Motor neuron (in vitro differentiated cells): ENCODE measurements at regions not wholly inside any gene's neighbourhood (a gene's known extent, or its start where the extent isn't known, plus 50 kb on each side); places are given as distances from the start of the nearest gene placed in this dataset.

Source experiments
- ATAC-seq, 8 experiments: fragments of 200-7000 bp; cut with Tn5 transposase; replicated peaks in 6 of 8; 2 replicates each; pipeline ENCODE4 v1.8.0; 2021; ENCODE audit warnings: mild to moderate bottlenecking in 8 of 8, moderate library complexity in 8 of 8
- H3K27ac ChIP-seq, 2 donors: fragments of 250-450 bp; sonication (Bioruptor Pico); 2 replicates each; pipeline ENCODE4 v1.9.0; 2021; ENCODE audit warnings: antibody characterized with exemption in 2 of 2, mild to moderate bottlenecking in 2 of 2, moderate library complexity in 1 of 2
- H3K4me1 ChIP-seq, 2 donors: fragments of 250-450 bp; sonication (Bioruptor Pico); replicated peaks in 1 of 2; 2 replicates each; pipeline ENCODE4 v1.6.1; 2021; ENCODE audit warnings: antibody characterized with exemption in 2 of 2, mild to moderate bottlenecking in 2 of 2, moderate library complexity in 1 of 2
- H3K4me3 ChIP-seq, 5 donors: fragments of 250-450 bp; sonication (Bioruptor Pico); 2 replicates each; pipeline ENCODE4 v1.9.0; 2021; ENCODE audit warnings: antibody characterized with exemption in 5 of 5, mild to moderate bottlenecking in 5 of 5, moderate library complexity in 4 of 5
- WGBS, 10 experiments: fragments of 450-650 bp; shearing (Covaris generic); methylation state at CpG; one replicate each; pipeline ENCODE4 v1.0.0; 2022; 5-methylcytosine and 5-hydroxymethylcytosine counted together
- in situ Hi-C, 9 experiments: fragments of 400-800 bp; cut with MboI; loops; one replicate each; pipeline ENCODE4 v1.15.0; 2021; ENCODE audit warnings: low sequenced_read_pairs in 9 of 9, low pct_unique_long_range_greater_than_20kb in 2 of 9; ENCODE audit not compliant: unreplicated experiment in 9 of 9

- in situ Hi-C loops, result no loop called here
- 57 to 100% (median 83%) methylated on average over 1 of the region's 1 CpG; no CpG with 5 or more reads in 3 of the 10 experiments for WGBS, 10 experiments
- peaks cover 11 to 17% of the 10 kb centered on the region in 2 donors for H3K4me1 ChIP-seq
- no peak for ATAC-seq
- no peak overlapping the region for H3K27ac ChIP-seq
- H3K4me3 ChIP-seq, result no peak overlapping the region
Measured at GRCh38 chr3:64318668-64319271, 93.5 kb upstream of the PRICKLE2 start.

DNA sequence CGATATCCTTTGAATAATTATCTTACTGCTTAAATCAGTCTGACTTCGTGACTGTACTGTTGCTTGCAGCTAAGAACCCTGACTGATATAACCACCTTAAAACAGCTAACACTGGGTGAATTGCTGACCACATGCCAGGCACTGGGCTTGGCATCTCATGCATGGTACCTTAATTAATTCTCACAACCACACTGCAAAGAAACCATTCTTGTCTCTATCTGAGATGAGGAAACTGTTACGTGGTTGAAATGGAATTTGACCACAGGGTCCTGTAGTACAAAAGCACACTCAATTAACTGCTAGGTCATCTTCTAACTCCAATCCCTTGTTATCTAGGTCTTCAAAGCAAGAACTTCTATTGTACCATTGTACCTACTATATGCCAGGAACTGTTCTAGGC lies 92.7 kb upstream of the PRICKLE2 start:
- Histone ChIP-seq H3K4me1 (peaks cover 11 to 17% of the 10 kb centered on the region in 2 donors), H3K27ac (no peak overlapping the region), H3K4me3 (no peak overlapping the region)
- 70 to 100% (median 94%) methylated on average over 1 to 3 of the region's 3 CpGs; no CpG with 5 or more reads in 3 of the 10 experiments for WGBS, 10 experiments
- ATAC-seq, result no peak
- in situ Hi-C loops, result no loop called here

DNA sequence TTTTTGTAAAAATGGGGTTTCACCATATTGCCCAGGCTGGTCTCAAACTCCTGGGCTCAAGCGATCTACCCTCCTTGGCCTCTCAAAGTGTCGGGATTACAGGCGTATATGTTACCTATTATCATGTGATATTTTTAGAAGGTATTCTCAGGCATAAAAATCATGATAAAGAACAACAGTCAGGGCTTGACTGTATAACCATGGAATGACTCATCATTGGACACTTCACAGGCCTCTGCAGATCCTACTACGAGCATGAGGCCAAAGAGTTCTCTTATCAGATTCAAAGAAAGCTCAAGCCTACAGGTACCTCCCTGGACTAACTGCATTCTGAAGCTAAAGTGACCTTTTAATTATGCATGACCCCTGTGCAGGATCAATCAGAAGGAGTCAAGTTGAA lies 91.7 kb upstream of the PRICKLE2 start:
- H3K27ac ChIP-seq, result no peak overlapping the region
- no peak overlapping the region for H3K4me3 ChIP-seq
- 58 to 100% (median 90%) methylated on average over 1 to 4 of the region's 4 CpGs; no CpG with 5 or more reads in 1 of the 10 experiments for WGBS, 10 experiments
- in situ Hi-C loops, result no loop called here
- peak in 1 of 8 experiments; percentile 13 for ATAC-seq
- H3K4me1 ChIP-seq, result peaks cover 8% of the 10 kb centered on the region in 2 donors

GRCh38 chr3:64311424-64312061 lies 86.3 kb upstream of the PRICKLE2 start:
- in situ Hi-C loops, result no loop called here
- H3K27ac ChIP-seq, result no peak overlapping the region
- peaks cover 7 to 10% of the 10 kb centered on the region in 2 donors for H3K4me1 ChIP-seq
- 24 to 73% (median 45%) methylated on average over 3 to 5 of the region's 5 CpGs for WGBS, 10 experiments
- ATAC-seq, result peak in 5 of 8 experiments; percentile 23 to 62 (median 44)
- H3K4me3 ChIP-seq, result no peak overlapping the region

GRCh38 chr3:64308931-64309330 lies 83.7 kb upstream of the PRICKLE2 start:
- no peak overlapping the region for H3K4me3 ChIP-seq
- no peak overlapping the region for H3K27ac ChIP-seq
- 40 to 100% (median 100%) methylated on average over 1 of the region's 1 CpG; no CpG with 5 or more reads in 6 of the 10 experiments for WGBS, 10 experiments
- peaks cover 7 to 10% of the 10 kb centered on the region in 2 donors for H3K4me1 ChIP-seq
- in situ Hi-C loops, result no loop called here
- ATAC-seq, result no peak

- in situ Hi-C loops, result no loop called here
- no peak for ATAC-seq
- Histone ChIP-seq H3K4me1 (peaks cover 3 to 7% of the 10 kb centered on the region in 2 donors), H3K4me3 (no peak overlapping the region), H3K27ac (no peak overlapping the region)
- WGBS, 10 experiments, result 36 to 100% (median 90%) methylated on average over 1 to 2 of the region's 2 CpGs; no CpG with 5 or more reads in 1 of the 10 experiments
Measured at GRCh38 chr3:64306745-64307144, 81.5 kb upstream of the PRICKLE2 start.

- Histone ChIP-seq H3K4me1 (no peaks in the 10 kb centered on the region), H3K4me3 (no peak overlapping the region), H3K27ac (no peak overlapping the region)
- in situ Hi-C loops, result no loop called here
- 57 to 100% (median 100%) methylated on average over 1 of the region's 1 CpG; no CpG with 5 or more reads in 2 of the 10 experiments for WGBS, 10 experiments
- no peak for ATAC-seq
Measured at GRCh38 chr3:64305731-64306130, 80.5 kb upstream of the PRICKLE2 start.

- ATAC-seq, result peak in 2 of 8 experiments; percentile 28 to 57
- in situ Hi-C loops, result no loop called here
- 64 to 100% (median 95%) methylated on average over 1 to 8 of the region's 8 CpGs; no CpG with 5 or more reads in 3 of the 10 experiments for WGBS, 10 experiments
- H3K4me3 ChIP-seq, result no peak overlapping the region
- no peak overlapping the region for H3K27ac ChIP-seq
- no peaks in the 10 kb centered on the region for H3K4me1 ChIP-seq
Measured at GRCh38 chr3:64304828-64305410, 79.7 kb upstream of the PRICKLE2 start.

DNA sequence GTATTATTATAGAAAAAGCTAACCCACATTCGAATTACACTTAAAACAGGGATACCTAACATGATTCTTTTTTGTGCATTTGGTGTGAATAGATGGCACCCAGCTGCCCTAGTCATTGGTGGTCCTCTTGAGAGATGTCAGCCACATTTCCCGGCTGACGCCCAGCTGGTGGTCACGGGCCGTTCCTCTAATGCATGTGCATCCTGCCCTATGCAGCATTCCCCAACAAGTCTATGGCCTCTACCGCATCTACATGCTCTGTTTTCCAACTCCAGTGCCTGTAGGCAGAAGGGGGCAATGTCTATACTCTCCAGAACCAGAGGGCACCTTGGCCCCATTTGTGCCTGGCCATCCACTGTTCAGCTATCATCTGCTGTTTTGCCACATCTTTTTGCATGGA lies 78.6 kb upstream of the PRICKLE2 start:
- in situ Hi-C loops, result no loop called here
- no peaks in the 10 kb centered on the region for H3K4me1 ChIP-seq
- H3K27ac ChIP-seq, result no peak overlapping the region
- no peak overlapping the region for H3K4me3 ChIP-seq
- WGBS, 10 experiments, result 40 to 100% (median 86%) methylated on average over 1 to 6 of the region's 6 CpGs; no CpG with 5 or more reads in 2 of the 10 experiments
- no peak for ATAC-seq

DNA sequence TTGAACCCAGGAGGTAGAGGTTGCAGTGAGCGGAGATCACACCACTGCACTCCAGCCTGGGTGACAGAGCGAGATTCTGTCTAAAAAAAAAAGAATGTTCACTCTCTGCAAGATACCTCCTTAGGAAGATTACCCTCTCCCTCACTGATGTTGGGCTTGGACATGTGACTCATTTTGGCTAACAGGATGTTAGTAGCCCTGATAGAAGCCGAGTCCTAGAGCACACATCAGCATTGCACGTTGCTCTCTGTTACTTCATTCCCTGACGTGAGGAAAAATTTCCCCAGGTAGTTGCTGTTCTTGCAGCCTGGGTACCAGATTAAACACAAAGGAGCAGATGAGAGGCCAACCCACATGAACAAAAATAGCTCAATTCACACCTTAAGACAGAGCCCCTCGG lies 78.1 kb upstream of the PRICKLE2 start:
- in situ Hi-C loops, result no loop called here
- no peak for ATAC-seq
- Histone ChIP-seq H3K27ac (no peak overlapping the region), H3K4me3 (no peak overlapping the region), H3K4me1 (no peaks in the 10 kb centered on the region)
- 40 to 100% (median 90%) methylated on average over 1 to 5 of the region's 6 CpGs; no CpG with 5 or more reads in 2 of the 10 experiments for WGBS, 10 experiments

GRCh38 chr3:64301476-64301875 lies 76.2 kb upstream of the PRICKLE2 start:
- in situ Hi-C loops, result no loop called here
- WGBS, 10 experiments, result 0 to 100% (median 80%) methylated on average over 1 to 2 of the region's 2 CpGs; no CpG with 5 or more reads in 1 of the 10 experiments
- Histone ChIP-seq H3K27ac (no peak overlapping the region), H3K4me3 (no peak overlapping the region), H3K4me1 (no peaks in the 10 kb centered on the region)
- no peak for ATAC-seq

- 0 to 86% (median 43%) methylated on average over 1 of the region's 1 CpG; no CpG with 5 or more reads in 2 of the 10 experiments for WGBS, 10 experiments
- ATAC-seq, result no peak
- Histone ChIP-seq H3K27ac (no peak overlapping the region), H3K4me1 (no peaks in the 10 kb centered on the region), H3K4me3 (no peak overlapping the region)
- in situ Hi-C loops, result no loop called here
Measured at GRCh38 chr3:64300790-64301423, 75.6 kb upstream of the PRICKLE2 start.

DNA sequence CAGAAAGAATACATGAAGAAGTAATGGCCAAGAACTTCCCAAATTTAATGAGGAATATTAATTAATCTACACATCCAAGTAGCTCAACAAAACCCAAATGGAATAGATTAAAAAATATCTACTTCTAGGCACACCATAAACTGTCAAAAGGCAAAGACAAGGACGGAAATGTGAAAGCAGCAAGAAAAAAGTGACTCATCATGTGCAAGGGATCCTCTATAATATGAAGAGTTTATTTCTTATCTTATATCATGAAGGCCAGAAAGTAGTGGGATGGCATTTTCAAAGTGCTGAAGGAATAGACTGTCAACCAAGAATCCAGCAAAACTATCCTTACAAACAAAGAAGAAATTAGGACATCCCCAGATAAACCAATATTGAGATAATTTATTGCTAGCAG lies 73.9 kb upstream of the PRICKLE2 start:
- Histone ChIP-seq H3K4me1 (no peaks in the 10 kb centered on the region), H3K27ac (no peak overlapping the region), H3K4me3 (no peak overlapping the region)
- WGBS, 10 experiments, result 7 to 100% (median 85%) methylated on average over 1 of the region's 1 CpG; no CpG with 5 or more reads in 1 of the 10 experiments
- in situ Hi-C loops, result no loop called here
- no peak for ATAC-seq
